Activated naive CD4-positive, alpha-beta T cell treated with anti-CD3 and anti-CD28 coated beads, Interleukin-2, amount 10 ng/mL, durations not matched to agents 7 days and 5 days (primary cell): ENCODE measurements at regions not wholly inside any gene's neighbourhood (a gene's known extent, or its start where the extent isn't known, plus 50 kb on each side); places are given as distances from the start of the nearest gene placed in this dataset.
A peak's percentile ranks its signal among the peaks of the same experiment; 100 is the strongest.

Source experiments
- CTCF ChIA-PET: fragments of 350-600 bp; sonication (Branson Sonifier 250); formaldehyde crosslinking; loops from one replicate; lab custom pipeline; 2021; ENCODE audit warnings: antibody characterized with exemption; lab: Charles Lee
- DNase-seq: peaks from one replicate; pipeline ENCODE4 v3.0.0-alpha.2; 2020
- H3K27ac Mint-ChIP-seq: one replicate; pipeline ENCODE4 v1.8.0; 2021; ENCODE audit warnings: mild to moderate bottlenecking, moderate library complexity, mixed read lengths
- H3K27me3 Mint-ChIP-seq: one replicate; pipeline ENCODE4 v1.8.0; 2021; ENCODE audit warnings: mild to moderate bottlenecking, mixed read lengths
- H3K36me3 Mint-ChIP-seq: one replicate; pipeline ENCODE4 v1.8.0; 2021; ENCODE audit warnings: mixed read lengths
- H3K4me1 Mint-ChIP-seq: one replicate; pipeline ENCODE4 v1.8.0; 2021; ENCODE audit warnings: mixed read lengths
- H3K4me3 Mint-ChIP-seq: one replicate; pipeline ENCODE4 v1.8.0; 2021; ENCODE audit warnings: mild to moderate bottlenecking, moderate library complexity, mixed read lengths
- H3K9me3 Mint-ChIP-seq: one replicate; pipeline ENCODE4 v1.8.0; 2021; ENCODE audit warnings: mixed read lengths

- Mint-ChIP-seq H3K4me1 (peaks cover 59% of the 10 kb centered on the region), H3K27me3 (no peaks in the 10 kb centered on the region), H3K36me3 (peaks cover 26% of the 10 kb centered on the region), H3K9me3 (no peaks in the 10 kb centered on the region), H3K27ac (peak overlapping the region; percentile 72), H3K4me3 (no peak overlapping the region)
- CTCF ChIA-PET: no interaction called here
- DNase-seq: no peak
Observed at GRCh38 chr12:124451016-124451415, 116.4 kb downstream of the NCOR2 start.

DNA sequence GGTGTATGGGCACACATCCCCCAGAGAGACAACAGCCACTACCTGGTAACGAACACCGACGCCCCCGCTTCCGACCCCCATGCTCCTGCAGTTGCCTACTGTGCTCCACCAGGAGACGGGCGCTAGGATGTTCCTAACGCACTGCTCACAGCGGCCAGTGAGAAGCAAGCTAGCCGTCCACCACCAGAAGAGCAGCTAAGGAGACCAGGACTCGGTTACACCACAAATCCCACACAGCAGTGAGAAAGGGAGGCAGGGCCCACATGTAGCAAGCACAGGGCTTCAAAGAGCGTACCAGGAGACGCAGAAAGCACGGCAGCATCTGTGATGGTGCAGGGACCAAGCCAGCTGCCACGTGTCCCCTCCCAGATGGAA is 117.0 kb downstream of the NCOR2 start:
- Mint-ChIP-seq H3K36me3 (peaks cover 27% of the 10 kb centered on the region), H3K4me1 (peaks cover 53% of the 10 kb centered on the region), H3K9me3 (no peaks in the 10 kb centered on the region), H3K27me3 (no peaks in the 10 kb centered on the region), H3K27ac (peak overlapping the region; percentile 71), H3K4me3 (no peak overlapping the region)
- DNase-seq: no peak
- CTCF ChIA-PET: no interaction called here

DNA sequence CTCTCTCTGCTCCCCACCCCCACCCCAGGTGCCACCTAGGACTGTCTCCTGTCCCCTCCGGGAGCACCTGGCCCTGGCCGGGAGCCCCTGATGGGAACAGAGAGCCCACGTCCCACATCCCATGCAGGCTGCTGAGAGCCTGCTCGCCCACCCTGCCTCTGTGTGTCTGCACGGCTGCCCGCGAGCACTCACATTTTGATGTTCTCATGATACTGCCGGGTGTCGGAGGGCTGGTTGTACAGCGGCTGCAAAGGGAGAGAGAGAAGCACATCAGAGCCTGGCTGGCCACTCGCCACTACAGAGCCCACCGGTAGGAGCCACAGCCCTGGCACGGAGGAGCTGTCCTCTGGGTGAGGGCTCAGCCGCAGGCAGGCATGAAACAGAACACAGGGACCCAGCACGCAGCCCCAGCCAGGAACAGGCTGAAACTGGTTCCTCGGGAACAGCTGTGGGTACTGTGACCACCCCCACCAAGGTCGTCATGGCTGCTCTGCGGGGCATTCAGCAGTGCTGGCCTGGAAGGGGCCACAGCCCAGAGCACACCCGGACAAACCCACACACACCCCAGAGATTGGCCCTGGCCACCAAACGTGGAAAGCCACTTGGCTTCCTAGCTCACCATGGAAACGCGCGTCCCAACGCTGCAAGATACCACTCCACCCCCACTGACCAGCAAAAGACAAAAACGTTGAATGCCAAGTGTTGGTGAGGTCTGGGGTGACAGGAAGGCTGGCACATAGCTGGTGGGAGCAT is 117.6 kb downstream of the NCOR2 start:
- peaks cover 47% of the 10 kb centered on the region for H3K4me1 Mint-ChIP-seq
- CTCF ChIA-PET: no interaction called here
- H3K9me3 Mint-ChIP-seq: no peaks in the 10 kb centered on the region
- H3K36me3 Mint-ChIP-seq: peaks cover 23% of the 10 kb centered on the region
- no peak overlapping the region for H3K4me3 Mint-ChIP-seq
- DNase-seq: no peak
- H3K27me3 Mint-ChIP-seq: no peaks in the 10 kb centered on the region
- no peak overlapping the region for H3K27ac Mint-ChIP-seq

- peaks cover 21% of the 10 kb centered on the region for H3K36me3 Mint-ChIP-seq
- CTCF ChIA-PET: no interaction called here
- peaks cover 40% of the 10 kb centered on the region for H3K4me1 Mint-ChIP-seq
- no peaks in the 10 kb centered on the region for H3K27me3 Mint-ChIP-seq
- no peak for DNase-seq
- no peak overlapping the region for H3K4me3 Mint-ChIP-seq
- no peaks in the 10 kb centered on the region for H3K9me3 Mint-ChIP-seq
- H3K27ac Mint-ChIP-seq: no peak overlapping the region
Observed at GRCh38 chr12:124448955-124449622, 118.3 kb downstream of the NCOR2 start.

- no peak overlapping the region for H3K4me3 Mint-ChIP-seq
- CTCF ChIA-PET: no interaction called here
- DNase-seq: no peak
Observed at GRCh38 chr12:124448241-124448954, 119.0 kb downstream of the NCOR2 start.

DNA sequence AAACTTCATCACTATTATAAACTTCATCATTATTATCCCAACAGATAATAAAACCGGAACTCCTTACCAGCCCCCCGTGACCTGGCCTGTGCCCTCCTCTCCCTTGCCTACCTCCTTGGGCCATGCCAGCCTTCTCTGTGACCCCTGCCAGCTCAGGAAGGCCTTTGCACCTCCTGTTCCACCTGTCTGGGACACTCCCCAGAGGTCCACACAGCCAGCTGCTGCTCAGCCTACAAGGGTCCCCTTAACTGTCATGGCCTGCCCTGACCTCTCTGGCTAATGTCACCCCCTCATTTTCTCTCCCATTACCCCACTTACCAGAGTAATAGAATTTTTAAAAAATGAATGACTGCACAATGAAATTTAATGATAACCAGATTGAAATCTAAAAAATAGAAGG is 121.0 kb downstream of the NCOR2 start:
- peaks cover 20% of the 10 kb centered on the region for H3K4me1 Mint-ChIP-seq
- CTCF ChIA-PET: no interaction called here
- peaks cover 30% of the 10 kb centered on the region for H3K36me3 Mint-ChIP-seq

More at GRCh38 chr12:124448241-124448954, 119.0 kb downstream of the NCOR2 start:
- peaks cover 23% of the 10 kb centered on the region for H3K36me3 Mint-ChIP-seq
- H3K27me3 Mint-ChIP-seq: no peaks in the 10 kb centered on the region
- no peaks in the 10 kb centered on the region for H3K9me3 Mint-ChIP-seq
- no peak overlapping the region for H3K27ac Mint-ChIP-seq
- H3K4me1 Mint-ChIP-seq: peaks cover 33% of the 10 kb centered on the region

DNA sequence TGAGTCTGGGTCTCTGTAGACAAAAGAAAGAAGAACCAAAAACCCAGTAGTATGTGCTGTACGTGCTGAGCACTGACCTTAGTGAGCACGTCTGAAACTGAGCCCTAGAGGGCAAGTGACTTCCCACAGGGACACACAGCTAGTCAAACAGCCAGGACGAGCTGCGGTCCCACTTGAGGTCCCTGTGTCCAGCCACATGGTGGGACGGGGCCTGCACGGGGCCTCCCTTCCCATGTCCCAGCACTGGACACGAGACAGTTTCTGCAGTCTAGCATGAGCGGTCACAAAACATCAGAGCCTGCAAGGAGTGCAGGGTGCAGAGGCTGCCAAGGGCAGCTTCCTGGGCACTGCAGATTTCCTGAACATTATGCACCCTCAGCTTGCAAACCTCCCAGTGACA is 121.6 kb downstream of the NCOR2 start:
- no peaks in the 10 kb centered on the region for H3K27me3 Mint-ChIP-seq
- H3K4me3 Mint-ChIP-seq: no peak overlapping the region
- CTCF ChIA-PET: no interaction called here
- no peaks in the 10 kb centered on the region for H3K9me3 Mint-ChIP-seq
- H3K4me1 Mint-ChIP-seq: peaks cover 15% of the 10 kb centered on the region
- no peak for DNase-seq
- H3K36me3 Mint-ChIP-seq: peaks cover 33% of the 10 kb centered on the region
- no peak overlapping the region for H3K27ac Mint-ChIP-seq

More for the DNA sequence above, 121.0 kb downstream of the NCOR2 start:
- no peak for DNase-seq
- no peak overlapping the region for H3K4me3 Mint-ChIP-seq
- H3K27ac Mint-ChIP-seq: no peak overlapping the region
- no peaks in the 10 kb centered on the region for H3K9me3 Mint-ChIP-seq
- H3K27me3 Mint-ChIP-seq: no peaks in the 10 kb centered on the region

GRCh38 chr12:124445121-124445718 is 122.2 kb downstream of the NCOR2 start:
- Mint-ChIP-seq H3K27me3 (no peaks in the 10 kb centered on the region), H3K27ac (no peak overlapping the region), H3K4me3 (no peak overlapping the region), H3K4me1 (peaks cover 9% of the 10 kb centered on the region), H3K9me3 (no peaks in the 10 kb centered on the region), H3K36me3 (peaks cover 36% of the 10 kb centered on the region)
- CTCF ChIA-PET: no interaction called here
- DNase-seq: no peak

GRCh38 chr12:124443931-124444712 is 123.3 kb downstream of the NCOR2 start:
- H3K4me1 Mint-ChIP-seq: peaks cover 4% of the 10 kb centered on the region
- H3K36me3 Mint-ChIP-seq: peaks cover 35% of the 10 kb centered on the region
- no peaks in the 10 kb centered on the region for H3K27me3 Mint-ChIP-seq
- H3K27ac Mint-ChIP-seq: peak overlapping the region; percentile 8
- H3K4me3 Mint-ChIP-seq: no peak overlapping the region
- DNase-seq: no peak
- no peaks in the 10 kb centered on the region for H3K9me3 Mint-ChIP-seq
- CTCF ChIA-PET: interaction anchor here (1.2 kb wide), 1 partner anchor 22 kb away, joined by 4 read pairs; no protein-coding TSS in a partner anchor

DNA sequence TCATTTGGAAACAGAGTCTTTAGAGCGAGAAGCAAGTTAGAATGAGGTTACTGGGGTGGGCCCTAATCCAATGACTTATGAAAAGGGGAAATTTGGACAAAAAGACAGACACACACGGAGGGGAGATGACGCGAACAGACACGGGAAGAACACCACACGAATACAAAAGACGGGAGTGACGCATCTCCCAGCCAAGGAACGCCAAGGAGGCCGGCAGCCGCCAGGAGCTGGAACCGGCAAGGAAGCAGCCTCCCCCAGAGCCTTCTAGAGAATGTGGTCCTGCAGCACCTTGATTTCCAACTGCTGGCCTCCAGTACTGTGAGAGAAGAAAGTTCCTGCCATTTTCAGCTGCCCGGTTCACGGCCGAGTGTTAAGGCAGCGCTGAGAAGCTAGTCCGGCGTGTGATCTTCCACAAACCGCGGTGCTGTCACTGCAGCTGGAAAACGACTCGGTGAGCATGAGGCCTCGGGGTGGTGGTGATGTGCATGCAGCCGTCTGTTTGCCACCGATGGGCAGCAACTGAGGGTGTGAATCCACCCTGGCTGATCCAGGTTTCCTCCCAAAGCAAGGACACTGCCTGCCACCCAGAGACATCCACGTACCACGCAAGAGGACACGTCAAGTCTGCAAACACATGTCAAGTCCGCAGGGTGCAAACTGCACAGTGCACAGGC is 124.5 kb downstream of the NCOR2 start:
- Mint-ChIP-seq H3K36me3 (peaks cover 30% of the 10 kb centered on the region), H3K27me3 (no peaks in the 10 kb centered on the region), H3K4me1 (no peaks in the 10 kb centered on the region), H3K27ac (no peak overlapping the region), H3K9me3 (no peaks in the 10 kb centered on the region), H3K4me3 (no peak overlapping the region)
- CTCF ChIA-PET: interaction anchor here (1.2 kb wide), 1 partner anchor 23 kb away, joined by 4 read pairs; no protein-coding TSS in a partner anchor
- no peak for DNase-seq

DNA sequence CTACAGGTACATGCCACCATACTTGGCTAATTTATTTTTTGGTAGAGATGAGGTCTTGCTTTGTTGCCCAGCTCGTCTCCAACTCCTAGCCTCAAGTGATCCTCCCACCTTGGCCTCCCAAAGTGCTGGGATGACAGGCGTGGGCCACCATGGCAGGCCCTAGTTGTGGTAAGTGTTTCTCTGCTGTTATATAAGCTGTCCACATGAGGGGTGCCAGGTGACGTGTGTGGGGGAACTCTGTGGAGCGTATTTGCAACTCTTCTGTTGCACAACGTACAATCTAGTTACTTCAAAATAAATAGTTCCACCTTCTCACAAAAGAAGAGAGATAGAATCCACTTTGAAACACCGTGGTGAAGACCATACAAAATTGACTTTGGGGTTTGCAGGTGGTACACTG is 125.1 kb downstream of the NCOR2 start:
- Mint-ChIP-seq H3K27ac (peak overlapping the region; percentile 33), H3K9me3 (no peaks in the 10 kb centered on the region), H3K36me3 (peaks cover 31% of the 10 kb centered on the region), H3K4me3 (no peak overlapping the region), H3K27me3 (no peaks in the 10 kb centered on the region), H3K4me1 (no peaks in the 10 kb centered on the region)
- DNase-seq: no peak
- CTCF ChIA-PET: no interaction called here

- Mint-ChIP-seq H3K4me3 (no peak overlapping the region), H3K36me3 (peaks cover 31% of the 10 kb centered on the region), H3K4me1 (no peaks in the 10 kb centered on the region), H3K27ac (no peak overlapping the region), H3K9me3 (no peaks in the 10 kb centered on the region), H3K27me3 (no peaks in the 10 kb centered on the region)
- DNase-seq: no peak
- CTCF ChIA-PET: no interaction called here
Observed at GRCh38 chr12:124441443-124442194, 125.8 kb downstream of the NCOR2 start.
